Kidney (tissue), 13 donors: ENCODE measurements at regions not wholly inside any gene's neighbourhood (a gene's known extent, or its start where the extent isn't known, plus 50 kb on each side); places are given as distances from the start of the nearest gene placed in this dataset.
"Not testable (repeated sequence)": the region's sequence is repeated elsewhere in the genome, so short reads cannot be mapped to it uniquely, and the experiment has no call there.

ENCODE experiments used
- DNase-seq, 5 donors: peaks; one replicate each; pipeline ENCODE4 v3.0.0-alpha.2; 2013 to 2020
- FAIRE-seq: peaks from 2 replicates; lab custom pipeline; 2012; peaks lifted over from hg19 to GRCh38; lab: Jason Lieb, UNC
- H3K27ac ChIP-seq, 2 donors: one replicate each; pipeline ENCODE4 v1.7.0; 2013; ENCODE audit warnings: low read depth in 2 of 2, low read length in 2 of 2, inconsistent platforms in 1 of 2
- H3K27me3 ChIP-seq: one replicate; pipeline ENCODE4 v1.7.1; 2013; ENCODE audit warnings: low read length, inconsistent platforms; ENCODE audit not compliant: control insufficient read depth, insufficient read depth
- H3K36me3 ChIP-seq, 3 donors: one replicate each; pipeline versions ENCODE4 v1.7.0 to v1.7.1; 2013; ENCODE audit warnings: low read length in 3 of 3, control low read depth in 1 of 3, inconsistent platforms in 1 of 3; ENCODE audit not compliant: insufficient read depth in 3 of 3, control insufficient read depth in 2 of 3
- H3K4me1 ChIP-seq, 3 donors: one replicate each; pipeline versions ENCODE4 v1.7.0 to v1.7.1; 2013; ENCODE audit warnings: low read length in 3 of 3, inconsistent platforms in 1 of 3, low read depth in 1 of 3; ENCODE audit not compliant: control insufficient read depth in 2 of 3, insufficient read depth in 2 of 3
- H3K4me3 ChIP-seq, 3 donors: one replicate each; pipeline versions ENCODE4 v1.7.0 to v1.8.1; 2013; ENCODE audit warnings: low read length in 3 of 3, control low read depth in 1 of 3, inconsistent platforms in 1 of 3
- H3K9ac ChIP-seq, 3 donors: one replicate each; pipeline versions ENCODE4 v1.7.0 to v1.7.1; 2013; ENCODE audit warnings: low read length in 3 of 3, control low read depth in 1 of 3, inconsistent platforms in 1 of 3
- H3K9me3 ChIP-seq, 3 donors: one replicate each; pipeline versions ENCODE4 v1.7.0 to v1.7.1; 2013; ENCODE audit warnings: low read length in 3 of 3, control low read depth in 1 of 3, inconsistent platforms in 1 of 3; ENCODE audit not compliant: control insufficient read depth in 2 of 3, insufficient read depth in 1 of 3
- CTCF ChIP-seq: IDR thresholded peaks from 3 replicates; pipeline ENCODE4 v1.5.1; 2012; ENCODE audit warnings: mild to moderate bottlenecking, moderate library complexity, borderline replicate concordance; ENCODE audit not compliant: insufficient read depth; ENCODE audit errors: extremely low read depth
- intact Hi-C: fragments of 100-400 bp; cut with DNase I; formaldehyde crosslinking; loops from one replicate; pipeline ENCODE4 v1.11.1; 2022
- donor health status: control.
- donor health status: control.
- donor health status: control.
- donor health status: control.
- donor health status: control.
- donor health status: DM: yes; HTN: yes; CAD: no.
- donor health status: Normal renal cell carcinoma (clear cell type).

- H3K4me1 ChIP-seq, H3K9ac ChIP-seq, DNase-seq, H3K27ac ChIP-seq, H3K36me3 ChIP-seq, H3K27me3 ChIP-seq, H3K4me3 ChIP-seq, FAIRE-seq, H3K9me3 ChIP-seq, intact Hi-C loops: not testable (repeated sequence)
Measured at GRCh38 chrX:80508083-80508482, 87.8 kb downstream of the TENT5D start.

- Histone ChIP-seq H3K4me1 (no peaks in the 10 kb centered on the region), H3K27me3 (no peaks in the 10 kb centered on the region), H3K9ac (no peak overlapping the region), H3K4me3 (no peak overlapping the region), H3K36me3 (no peaks in the 10 kb centered on the region), H3K27ac (no peak overlapping the region), H3K9me3 (no peaks in the 10 kb centered on the region)
- intact Hi-C loops, result no loop called here
- FAIRE-seq (no peak), DNase-seq (peak in 1 of 5 donors; percentile 1)
- no peak for TF ChIP-seq CTCF
Measured at GRCh38 chrX:80511969-80512760, 91.9 kb downstream of the TENT5D start.

- Histone ChIP-seq H3K9me3 (no peaks in the 10 kb centered on the region), H3K4me1 (no peaks in the 10 kb centered on the region), H3K4me3 (no peak overlapping the region), H3K9ac (no peak overlapping the region), H3K36me3 (no peaks in the 10 kb centered on the region), H3K27me3 (no peaks in the 10 kb centered on the region), H3K27ac (no peak overlapping the region)
- FAIRE-seq (no peak), DNase-seq (no peak)
- no peak for TF ChIP-seq CTCF
- intact Hi-C loops, result no loop called here
Measured at GRCh38 chrX:80512924-80513323, 92.7 kb downstream of the TENT5D start.

- no peak overlapping the region for H3K27ac ChIP-seq
- H3K9me3 ChIP-seq, result no peaks in the 10 kb centered on the region
- H3K4me3 ChIP-seq, result no peak overlapping the region
- peak in 2 of 5 donors; percentile 26 to 32 for DNase-seq
- no peak for TF ChIP-seq CTCF
- no peaks in the 10 kb centered on the region for H3K27me3 ChIP-seq
- intact Hi-C loops, result no loop called here
- no peak overlapping the region for H3K9ac ChIP-seq
- H3K36me3 ChIP-seq, result no peaks in the 10 kb centered on the region
- no peaks in the 10 kb centered on the region for H3K4me1 ChIP-seq
- FAIRE-seq, result no peak
Measured at GRCh38 chrX:80513625-80514024, 93.4 kb downstream of the TENT5D start.
